DMS153 treated with DMSO at 0.1 percent for 48 hours (cell line): ENCODE measurements at regions not wholly inside any gene's neighbourhood (a gene's known extent, or its start where the extent isn't known, plus 50 kb on each side); places are given as distances from the start of the nearest gene placed in this dataset.

Source experiments
- DNase-seq: peaks from one replicate; lab custom pipeline; 2025; ENCODE audit not compliant: unreplicated experiment; lab: John Stamatoyannopoulos, UW

DNA sequence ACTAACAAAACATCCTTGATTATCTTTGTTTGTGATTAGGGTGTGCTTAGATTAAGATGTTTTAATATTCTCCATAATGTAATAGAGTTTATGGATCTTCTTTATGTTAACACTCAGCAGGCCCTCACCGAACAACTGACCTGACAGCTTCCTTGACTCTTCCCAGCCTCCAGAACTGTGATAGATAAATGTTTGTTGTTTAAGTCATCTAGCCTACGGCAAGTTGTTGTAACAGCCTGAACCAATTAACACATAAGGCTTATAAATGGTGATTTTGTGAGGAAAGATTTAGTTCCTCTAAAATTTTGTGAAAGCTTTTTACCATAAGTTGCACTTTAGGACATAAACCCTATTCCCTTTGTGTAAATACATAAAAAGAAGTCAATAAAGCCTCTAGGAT, 156.5 kb upstream of the DCN start:
- DNase-seq: no peak

- no peak for DNase-seq
Measured at GRCh38 chr12:91335699-91336098, 153.1 kb upstream of the DCN start.

DNA sequence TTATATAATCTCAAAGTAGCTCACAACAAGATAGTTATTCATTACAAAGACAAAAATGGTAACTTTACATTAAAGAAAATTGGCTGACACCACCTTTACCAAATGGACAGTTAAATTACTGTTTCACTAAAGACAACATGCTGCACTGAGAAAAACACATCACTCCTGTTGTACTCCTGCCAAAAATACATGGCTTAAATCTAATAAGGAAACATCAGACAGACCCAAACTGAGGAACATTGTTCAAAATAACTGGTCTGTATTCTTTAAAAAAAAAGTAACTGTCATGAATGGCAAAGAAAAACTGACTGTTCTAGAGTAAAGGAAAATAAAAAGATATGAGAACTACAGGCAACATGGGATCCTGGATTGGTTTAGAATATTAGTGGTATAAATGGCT, 151.3 kb upstream of the DCN start:
- no peak for DNase-seq

DNA sequence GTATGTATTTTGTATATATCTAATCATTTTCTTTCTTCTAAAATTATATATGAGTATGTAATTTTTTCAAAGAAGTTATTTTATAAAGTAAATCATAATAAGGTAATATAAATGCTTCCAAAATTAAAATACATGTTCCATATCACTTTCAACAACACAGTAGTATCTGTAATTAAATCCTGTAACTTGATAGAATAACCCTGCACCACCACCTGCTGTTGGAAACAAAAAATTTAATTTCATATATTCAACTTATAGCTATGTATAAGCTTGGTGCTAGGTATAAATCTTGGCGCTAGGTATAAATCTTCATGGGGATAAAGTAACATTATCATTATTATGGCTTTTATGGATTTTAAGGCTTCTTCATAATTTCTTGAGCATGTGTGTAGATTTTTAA, 149.7 kb upstream of the DCN start:
- no peak for DNase-seq

DNA sequence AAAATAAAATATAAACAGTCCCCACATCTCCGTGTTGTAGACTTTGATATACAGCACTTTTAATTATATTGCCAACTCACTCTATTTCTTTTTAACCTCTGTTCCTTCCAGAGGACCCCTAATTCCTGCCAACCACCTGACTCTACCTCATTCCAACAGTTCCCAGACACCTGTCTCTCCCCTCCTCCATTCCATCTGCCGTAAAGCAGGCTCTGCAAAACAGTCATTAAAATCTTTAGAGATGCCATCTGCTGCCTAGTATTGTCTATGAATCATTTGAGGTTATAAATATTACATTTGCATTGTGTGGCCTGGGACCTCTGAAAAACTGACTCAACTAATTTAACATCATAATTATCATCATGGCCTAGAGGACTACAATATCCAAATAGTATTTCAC, 148.8 kb upstream of the DCN start:
- no peak for DNase-seq

DNA sequence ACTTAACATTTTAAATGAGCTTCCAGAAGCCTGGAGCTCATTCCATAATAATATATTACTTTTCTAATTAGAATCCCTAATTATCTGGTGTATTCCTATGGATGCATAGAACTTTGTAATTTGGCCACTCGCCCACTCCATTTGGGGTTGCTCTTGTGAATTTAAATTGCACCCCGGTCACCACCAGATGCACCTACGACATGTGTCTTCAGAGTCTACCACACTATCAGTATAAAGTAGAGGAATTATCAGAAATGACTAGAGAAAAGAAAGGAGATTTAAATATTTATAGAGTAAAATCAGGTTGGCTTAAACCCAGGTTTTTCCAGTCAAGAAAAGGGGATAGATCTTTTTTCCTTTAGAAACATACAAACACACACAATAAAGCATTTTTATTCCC, 145.8 kb upstream of the DCN start:
- DNase-seq: no peak

- DNase-seq: no peak
Measured at GRCh38 chr12:91327889-91328288, 145.3 kb upstream of the DCN start.

DNA sequence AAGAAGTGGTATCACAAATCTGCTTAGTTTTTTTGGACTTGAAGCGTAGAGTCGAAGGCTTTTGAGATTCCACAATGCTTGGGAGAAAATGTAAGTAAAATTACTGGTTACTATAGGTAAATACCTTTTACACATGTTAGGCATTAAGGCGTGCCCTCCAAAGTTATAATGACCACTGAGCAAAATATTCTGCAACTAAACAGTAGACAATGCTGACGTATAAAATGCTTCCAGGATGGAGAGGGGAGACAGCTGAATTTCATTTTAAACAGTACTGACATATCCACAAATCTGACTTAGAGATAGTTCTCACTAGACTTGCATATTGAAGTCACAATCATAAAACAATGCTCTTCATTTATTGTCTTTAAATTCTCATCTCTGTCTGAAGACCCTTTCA, 144.5 kb upstream of the DCN start:
- no peak for DNase-seq

DNA sequence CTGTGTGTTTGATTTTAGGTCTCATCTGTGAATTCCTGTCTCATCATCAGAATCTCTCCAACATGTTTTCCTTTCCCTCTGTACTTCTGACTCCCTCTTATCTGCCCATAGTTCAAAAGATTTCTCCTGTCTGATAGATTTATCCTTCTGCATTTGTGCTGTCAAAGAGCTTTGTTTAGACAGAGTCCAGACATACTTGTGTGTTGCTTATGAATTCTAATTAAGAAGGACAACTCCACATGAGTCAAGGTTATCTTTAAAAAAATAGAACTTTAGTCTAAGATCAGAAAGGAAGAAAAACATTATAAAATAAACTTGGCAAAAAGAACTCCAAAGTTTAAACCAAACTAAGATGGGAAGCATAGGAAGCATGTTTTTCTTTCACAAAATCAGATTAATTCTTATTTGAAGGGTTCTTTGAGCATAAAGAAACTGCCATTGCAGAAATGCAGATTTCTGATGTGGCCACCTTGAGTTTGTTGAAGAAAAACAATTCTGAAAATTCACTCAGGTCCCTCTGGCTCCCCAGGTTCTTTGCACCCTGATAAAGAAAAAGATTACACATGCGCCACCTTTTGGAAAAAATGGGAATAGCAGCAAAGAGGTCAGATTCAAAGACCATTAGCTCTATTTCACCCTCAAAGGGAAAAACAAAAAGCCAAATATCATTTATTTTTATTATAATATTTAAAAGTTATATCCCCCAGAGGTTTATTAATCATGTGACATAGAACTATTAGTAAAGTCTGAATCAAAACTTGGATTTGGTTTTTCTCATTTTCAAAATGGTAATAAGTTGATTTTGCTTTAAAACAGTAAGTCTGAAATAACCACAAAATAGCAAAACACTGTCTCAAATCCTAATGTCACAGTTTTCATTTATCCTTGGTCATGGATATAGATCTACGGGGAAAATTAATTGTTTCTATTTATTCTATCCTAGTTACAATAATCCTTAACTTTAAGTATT, 143.7 kb upstream of the DCN start:
- peak; percentile 14 for DNase-seq

- DNase-seq: no peak
Measured at GRCh38 chr12:91320999-91321398, 138.4 kb upstream of the DCN start.

DNA sequence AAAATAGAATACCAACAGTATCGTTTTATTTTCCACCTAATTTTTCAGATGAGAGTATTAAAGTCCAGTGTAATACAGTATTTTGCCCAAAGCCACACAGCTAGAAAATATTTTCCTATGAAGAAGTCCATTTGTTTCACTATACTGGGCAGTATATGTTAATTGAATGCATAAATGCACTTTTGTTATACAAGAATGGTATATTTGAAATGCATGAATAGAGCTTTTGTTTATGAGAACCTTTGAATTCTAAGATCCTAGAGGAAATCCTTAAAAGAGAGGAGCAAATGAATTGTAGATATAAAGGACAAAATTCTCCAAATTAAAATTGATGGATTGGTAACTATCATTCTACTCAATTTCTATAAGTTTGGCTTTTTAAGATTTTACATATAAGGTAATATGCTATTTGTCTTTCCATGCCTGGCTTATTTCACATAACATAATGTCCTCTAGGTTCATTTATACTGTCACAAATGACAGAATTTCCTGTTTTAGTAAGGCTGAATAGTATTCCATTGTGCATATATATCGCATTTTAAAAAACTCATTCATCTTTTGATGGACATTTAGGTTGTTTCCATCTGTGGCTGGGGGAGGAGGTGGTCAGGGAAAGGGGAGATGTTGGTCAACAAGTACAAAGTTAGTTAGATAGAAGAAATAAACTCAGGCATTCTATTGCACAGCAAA, 136.6 kb upstream of the DCN start:
- no peak for DNase-seq

- DNase-seq: no peak
Measured at GRCh38 chr12:91317306-91317705, 134.7 kb upstream of the DCN start.

GRCh38 chr12:91316907-91317269, 134.3 kb upstream of the DCN start:
- no peak for DNase-seq

DNA sequence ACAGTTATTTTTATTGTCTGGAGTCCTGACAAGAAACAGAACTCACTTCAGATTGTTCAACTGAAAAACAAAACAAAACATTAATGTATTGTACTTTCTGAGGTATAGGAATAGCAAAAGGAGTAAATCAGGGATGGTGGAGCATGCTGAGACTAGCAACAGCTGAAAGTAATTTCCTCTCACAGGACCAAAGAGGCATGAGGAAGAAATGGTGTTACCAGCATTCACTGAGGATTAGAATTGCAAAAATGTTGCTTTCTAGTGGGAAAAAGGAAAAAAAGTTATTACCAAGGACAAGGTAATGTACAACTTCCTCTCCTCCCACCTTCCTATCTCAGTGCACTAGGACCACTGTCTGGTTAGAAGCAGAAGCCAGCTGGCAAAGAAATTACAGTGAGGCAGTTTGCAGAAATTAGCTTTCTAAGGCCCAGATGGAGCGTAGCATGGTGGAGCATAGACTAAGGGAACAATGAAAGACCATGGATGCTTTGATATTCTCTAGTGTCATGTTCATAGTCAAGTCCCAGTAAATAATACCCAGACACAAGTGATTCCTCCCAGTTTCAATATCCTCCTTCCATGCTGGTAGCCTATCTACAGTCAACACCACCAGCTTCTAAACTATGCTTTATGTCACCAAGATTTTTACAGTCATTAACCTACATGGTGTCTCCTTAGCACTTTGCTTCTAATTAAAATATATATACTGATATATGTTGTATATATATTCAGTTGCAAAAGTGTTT, 133.7 kb upstream of the DCN start:
- no peak for DNase-seq

DNA sequence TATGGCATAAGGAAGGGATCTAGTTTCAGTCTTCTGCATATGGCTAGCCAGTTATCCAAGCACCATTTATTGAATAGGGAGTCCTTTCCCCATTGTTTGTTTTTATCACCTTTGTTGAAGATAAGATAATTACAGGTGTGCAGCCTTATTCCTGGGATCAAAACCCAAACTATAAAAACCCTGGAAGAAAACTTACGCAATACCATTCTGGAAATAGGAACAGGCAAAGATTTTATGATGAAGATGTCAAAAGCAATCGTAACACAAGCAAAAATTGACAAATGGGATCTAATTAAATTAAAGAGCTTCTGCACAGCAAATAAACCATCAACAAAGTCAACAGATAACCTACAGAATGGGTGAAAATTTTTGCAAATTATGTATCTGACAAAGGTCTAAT, 128.5 kb upstream of the DCN start:
- DNase-seq: no peak

GRCh38 chr12:91309450-91309849, 126.8 kb upstream of the DCN start:
- DNase-seq: no peak

- DNase-seq: no peak
Measured at GRCh38 chr12:91307957-91308670, 125.5 kb upstream of the DCN start.

- no peak for DNase-seq
Measured at GRCh38 chr12:91290354-91290753, 107.7 kb upstream of the DCN start.

- no peak for DNase-seq
Measured at GRCh38 chr12:91289906-91290305, 107.3 kb upstream of the DCN start.

- DNase-seq: no peak
Measured at GRCh38 chr12:91289072-91289471, 106.5 kb upstream of the DCN start.

GRCh38 chr12:91287753-91288152, 105.1 kb upstream of the DCN start:
- DNase-seq: no peak
